CD14-positive monocyte (primary cell): ENCODE measurements at regions not wholly inside any gene's neighbourhood (a gene's known extent, or its start where the extent isn't known, plus 50 kb on each side); places are given as distances from the start of the nearest gene placed in this dataset.

Experiments used
- DNase-seq, 3 donors: peaks; one replicate each; pipeline ENCODE4 v3.0.0-alpha.2; 2011 to 2022
- H2AFZ ChIP-seq: 2 replicates; pipeline ENCODE4 v1.6.0; 2012; ENCODE audit warnings: mild to moderate bottlenecking, low read depth, low read length, inconsistent platforms; ENCODE audit not compliant: insufficient read depth, poor library complexity, severe bottlenecking
- H3K27ac ChIP-seq, 2 donors: 1 replicate in 1 of 2; 2 replicates in 1 of 2; pipeline ENCODE4 v1.5.1; 2012 to 2013; ENCODE audit warnings: low read length in 2 of 2, control low read depth in 1 of 2, inconsistent platforms in 1 of 2, low read depth in 1 of 2, mild to moderate bottlenecking in 1 of 2
- H3K27me3 ChIP-seq, 2 donors: one replicate each; pipeline versions ENCODE4 v1.6.0 to v1.6.1; 2011 to 2013; ENCODE audit warnings: low read length in 2 of 2; ENCODE audit not compliant: control insufficient read depth in 2 of 2, insufficient read depth in 2 of 2
- H3K36me3 ChIP-seq, 2 donors: replicated peaks in 1 of 2; 1 replicate in 1 of 2; 2 replicates in 1 of 2; pipeline versions ENCODE4 v1.5.1 to v1.6.1; 2012 to 2013; ENCODE audit warnings: low read length in 2 of 2, control low read depth in 1 of 2, inconsistent platforms in 1 of 2, mild to moderate bottlenecking in 1 of 2; ENCODE audit not compliant: insufficient read depth in 2 of 2, control insufficient read depth in 1 of 2
- H3K4me1 ChIP-seq, 2 donors: 1 replicate in 1 of 2; 2 replicates in 1 of 2; pipeline versions ENCODE4 v1.5.1 to v1.6.1; 2012 to 2013; ENCODE audit warnings: low read length in 2 of 2, control low read depth in 1 of 2, inconsistent platforms in 1 of 2, mild to moderate bottlenecking in 1 of 2, moderate library complexity in 1 of 2; ENCODE audit not compliant: insufficient read depth in 2 of 2, control insufficient read depth in 1 of 2
- H3K4me2 ChIP-seq: replicated peaks from 2 replicates; pipeline ENCODE3; 2012; ENCODE audit warnings: low read length, moderate library complexity, mild to moderate bottlenecking; ENCODE audit not compliant: poor library complexity, severe bottlenecking; ENCODE audit errors: extremely low read depth
- H3K4me3 ChIP-seq, 3 experiments: fragments of 200-600 bp in 1 of 3; sonication (generic) in 1 of 3; replicated peaks in 1 of 3; 1 replicate in 2 of 3; 2 replicates in 1 of 3; pipeline ENCODE4 v1.5.1; 2011 to 2013; ENCODE audit warnings: low read length in 3 of 3, mild to moderate bottlenecking in 3 of 3, control low read depth in 2 of 3, low read depth in 2 of 3, inconsistent platforms in 1 of 3, moderate library complexity in 1 of 3
- H3K79me2 ChIP-seq: 2 replicates; pipeline ENCODE4 v1.6.0; 2012; ENCODE audit warnings: mild to moderate bottlenecking, control low read depth, inconsistent platforms, low read length, moderate library complexity; ENCODE audit not compliant: insufficient read depth
- H3K9ac ChIP-seq: 2 replicates; pipeline ENCODE4 v1.6.0; 2017; ENCODE audit warnings: low read length, mild to moderate bottlenecking; ENCODE audit not compliant: insufficient read depth, poor library complexity, severe bottlenecking
- H3K9me3 ChIP-seq, 2 donors: replicated peaks in 1 of 2; 1 replicate in 1 of 2; 2 replicates in 1 of 2; pipeline versions ENCODE4 v1.5.1 to v1.6.1; 2012 to 2013; ENCODE audit warnings: low read length in 2 of 2, control low read depth in 1 of 2; ENCODE audit not compliant: control insufficient read depth in 1 of 2, insufficient read depth in 1 of 2
- H4K20me1 ChIP-seq: 2 replicates; pipeline ENCODE4 v1.6.0; 2012; ENCODE audit warnings: mild to moderate bottlenecking, low read length, control low read depth, moderate library complexity; ENCODE audit not compliant: insufficient read depth
- H3K27ac Mint-ChIP-seq, 7 donors: one replicate each; pipeline ENCODE4 v1.8.0; 2020; ENCODE audit warnings: mild to moderate bottlenecking in 7 of 7, mixed read lengths in 7 of 7, moderate library complexity in 6 of 7, inconsistent platforms in 2 of 7
- H3K27me3 Mint-ChIP-seq, 3 donors: one replicate each; pipeline ENCODE4 v1.8.0; 2021 to 2022; ENCODE audit warnings: low read depth in 3 of 3, mild to moderate bottlenecking in 3 of 3, mixed read lengths in 3 of 3, moderate library complexity in 3 of 3, inconsistent platforms in 1 of 3
- H3K36me3 Mint-ChIP-seq, 2 donors: one replicate each; pipeline ENCODE4 v1.8.0; 2020; ENCODE audit warnings: mixed read lengths in 2 of 2, inconsistent platforms in 1 of 2, mild to moderate bottlenecking in 1 of 2
- H3K4me1 Mint-ChIP-seq: one replicate; pipeline ENCODE4 v1.8.0; 2020; ENCODE audit warnings: mild to moderate bottlenecking, mixed read lengths
- H3K4me3 Mint-ChIP-seq, 2 donors: one replicate each; pipeline ENCODE4 v1.8.0; 2020; ENCODE audit warnings: mild to moderate bottlenecking in 2 of 2, mixed read lengths in 2 of 2, moderate library complexity in 1 of 2
- H3K9me3 Mint-ChIP-seq, 7 donors: one replicate each; pipeline ENCODE4 v1.8.0; 2020 to 2022; ENCODE audit warnings: mixed read lengths in 7 of 7, mild to moderate bottlenecking in 6 of 7, moderate library complexity in 6 of 7, inconsistent platforms in 2 of 7
- WGBS: methylation state at CpG from one replicate; pipeline ENCODE4 v1.1.5; 2013; ENCODE audit warnings: missing lambda C conversion rate; ENCODE audit not compliant: insufficient coverage; 5-methylcytosine and 5-hydroxymethylcytosine counted together
- intact Hi-C, 2 donors: fragments of 100-400 bp; cut with micrococcal nuclease; formaldehyde crosslinking; loops; one replicate each; pipeline versions ENCODE4 v1.15.0 to v1.15.1; 2023
- TF ChIP-seq, protein P1 (sequence below): fragments of 200-600 bp; IDR thresholded peaks from one replicate; pipeline ENCODE4 v1.8.0; 2022; ENCODE audit warnings: antibody characterized with exemption, mild to moderate bottlenecking

DNA sequence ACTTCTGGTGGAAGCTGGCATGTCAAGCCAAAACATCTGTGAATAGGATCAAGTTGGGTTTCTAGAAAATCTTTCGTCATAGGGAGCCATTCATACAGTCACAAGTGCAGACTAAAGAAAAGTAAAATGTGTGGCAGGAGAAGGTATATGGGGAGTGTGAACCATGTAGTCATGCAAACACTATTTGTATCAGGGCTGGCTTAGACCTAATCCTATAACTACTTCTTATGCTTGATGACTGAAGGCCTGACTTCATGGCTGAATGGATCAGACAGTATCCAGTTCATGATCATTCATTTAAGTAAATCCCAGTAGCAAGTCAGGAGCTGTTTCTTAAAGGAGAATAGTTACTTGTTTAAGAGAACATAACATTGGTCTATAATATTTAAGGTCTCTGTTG lies 63.8 kb upstream of the DAPK1 start:
- TF ChIP-seq, protein P1, sequence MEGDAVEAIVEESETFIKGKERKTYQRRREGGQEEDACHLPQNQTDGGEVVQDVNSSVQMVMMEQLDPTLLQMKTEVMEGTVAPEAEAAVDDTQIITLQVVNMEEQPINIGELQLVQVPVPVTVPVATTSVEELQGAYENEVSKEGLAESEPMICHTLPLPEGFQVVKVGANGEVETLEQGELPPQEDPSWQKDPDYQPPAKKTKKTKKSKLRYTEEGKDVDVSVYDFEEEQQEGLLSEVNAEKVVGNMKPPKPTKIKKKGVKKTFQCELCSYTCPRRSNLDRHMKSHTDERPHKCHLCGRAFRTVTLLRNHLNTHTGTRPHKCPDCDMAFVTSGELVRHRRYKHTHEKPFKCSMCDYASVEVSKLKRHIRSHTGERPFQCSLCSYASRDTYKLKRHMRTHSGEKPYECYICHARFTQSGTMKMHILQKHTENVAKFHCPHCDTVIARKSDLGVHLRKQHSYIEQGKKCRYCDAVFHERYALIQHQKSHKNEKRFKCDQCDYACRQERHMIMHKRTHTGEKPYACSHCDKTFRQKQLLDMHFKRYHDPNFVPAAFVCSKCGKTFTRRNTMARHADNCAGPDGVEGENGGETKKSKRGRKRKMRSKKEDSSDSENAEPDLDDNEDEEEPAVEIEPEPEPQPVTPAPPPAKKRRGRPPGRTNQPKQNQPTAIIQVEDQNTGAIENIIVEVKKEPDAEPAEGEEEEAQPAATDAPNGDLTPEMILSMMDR, result no peak

DNA sequence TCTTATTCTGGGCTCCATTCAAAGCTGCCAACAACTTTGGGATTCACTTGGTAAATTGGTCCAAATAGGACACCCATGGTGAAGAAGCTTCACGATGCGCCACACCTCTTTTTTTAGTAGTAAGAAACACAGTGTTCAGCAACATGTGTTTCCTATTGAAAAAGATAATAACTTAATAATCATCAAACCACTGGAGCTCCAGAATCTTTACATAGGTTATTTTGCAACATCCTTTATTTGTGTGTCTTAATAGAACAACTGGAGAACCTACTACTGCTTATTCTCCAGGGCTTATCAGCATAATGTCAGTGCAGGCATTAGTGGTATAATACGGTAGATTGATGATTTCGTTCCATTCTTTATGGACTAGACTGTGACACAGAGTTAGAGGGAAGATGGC lies 63.3 kb upstream of the DAPK1 start:
- no peaks in the 10 kb centered on the region for H3K9me3 ChIP-seq
- H3K4me3 ChIP-seq, result no peak overlapping the region
- no peaks in the 10 kb centered on the region for H3K27me3 ChIP-seq
- H3K27ac ChIP-seq, result no peak overlapping the region
- H3K4me1 ChIP-seq, result no peaks in the 10 kb centered on the region
- intact Hi-C loops, result loop anchor here in 1 of 2 donors (5.0 kb wide), 1 partner anchor 38 kb away; no protein-coding TSS in a partner anchor
- no peak overlapping the region for H3K27ac Mint-ChIP-seq
- H3K9ac ChIP-seq, result no peak overlapping the region
- H2AFZ ChIP-seq, result no peak overlapping the region
- peaks cover 0 to 5% (median 0%) of the 10 kb centered on the region in 3 donors for H3K27me3 Mint-ChIP-seq
- H3K4me1 Mint-ChIP-seq, result peaks cover 2% of the 10 kb centered on the region
- H3K4me3 Mint-ChIP-seq, result no peak overlapping the region
- WGBS, result no CpG with 5 or more reads among the region's 4 CpGs
- H3K9me3 Mint-ChIP-seq, result peaks cover 0 to 3% (median 2%) of the 10 kb centered on the region in 7 donors
- no peaks in the 10 kb centered on the region for H3K79me2 ChIP-seq
- no peak overlapping the region for H3K4me2 ChIP-seq
- no peaks in the 10 kb centered on the region for H3K36me3 Mint-ChIP-seq
- TF ChIP-seq, protein P1, result no peak
- H4K20me1 ChIP-seq, result no peaks in the 10 kb centered on the region
- H3K36me3 ChIP-seq, result no peaks in the 10 kb centered on the region
- no peak for DNase-seq

More for the DNA sequence above, 63.8 kb upstream of the DAPK1 start:
- no peak for DNase-seq
- no peak overlapping the region for H3K27ac ChIP-seq
- no peak overlapping the region for H3K4me2 ChIP-seq
- no peaks in the 10 kb centered on the region for H3K9me3 ChIP-seq
- Mint-ChIP-seq H3K4me3 (no peak overlapping the region), H3K27me3 (peaks cover 0 to 5% (median 0%) of the 10 kb centered on the region in 3 donors), H3K27ac (no peak overlapping the region), H3K36me3 (no peaks in the 10 kb centered on the region), H3K9me3 (peaks cover 0 to 3% (median 2%) of the 10 kb centered on the region in 7 donors), H3K4me1 (peaks cover 2% of the 10 kb centered on the region)
- no peak overlapping the region for H2AFZ ChIP-seq
- intact Hi-C loops, result loop anchor here in 1 of 2 donors (5.0 kb wide), 1 partner anchor 38 kb away; no protein-coding TSS in a partner anchor
- no peaks in the 10 kb centered on the region for H3K4me1 ChIP-seq
- H3K4me3 ChIP-seq, result no peak overlapping the region
- no peaks in the 10 kb centered on the region for H4K20me1 ChIP-seq
- H3K27me3 ChIP-seq, result no peaks in the 10 kb centered on the region
- H3K36me3 ChIP-seq, result no peaks in the 10 kb centered on the region
- no peaks in the 10 kb centered on the region for H3K79me2 ChIP-seq
- WGBS, result no CpG with 5 or more reads among the region's 1 CpG
- no peak overlapping the region for H3K9ac ChIP-seq
